SK-N-SH (cell line): ENCODE measurements at regions not wholly inside any gene's neighbourhood (a gene's known extent, or its start where the extent isn't known, plus 50 kb on each side); places are given as distances from the start of the nearest gene placed in this dataset.

Experiments used
- CTCF ChIA-PET: fragments of 300-600, 350-600 bp; formaldehyde crosslinking; extraction: SDS; loops from one replicate; lab custom pipeline; 2021; lab: Yijun Ruan, JAX
- POLR2A ChIA-PET: fragments of 350-600 bp; sonication (Branson Sonifier 250); formaldehyde crosslinking; extraction: SDS; loops from one replicate; lab custom pipeline; 2020; ENCODE audit warnings: antibody characterized with exemption, inconsistent platforms; lab: Yijun Ruan, JAX
- DNase-seq: peaks from one replicate; pipeline ENCODE4 v3.0.0; 2012
- H2AFZ ChIP-seq: fragments of 200-600 bp; sonication (generic); 2 replicates; pipeline ENCODE4 v1.8.1; 2016; ENCODE audit warnings: antibody characterized with exemption, mild to moderate bottlenecking, low read depth
- H3F3A ChIP-seq: fragments of 200-600 bp; sonication (generic); replicated peaks from 2 replicates; pipeline ENCODE3; 2016; ENCODE audit warnings: antibody characterized with exemption, mild to moderate bottlenecking; ENCODE audit not compliant: insufficient read depth
- H3K27ac ChIP-seq, 2 experiments: fragments of 200-500 bp in 1 of 2; fragments of 200-600 bp in 1 of 2; sonication (Bioruptor generic) in 1 of 2; sonication (generic), shearing (Covaris generic) in 1 of 2; 2 replicates each; pipeline versions ENCODE4 v1.5.1 to v1.6.1; 2014 to 2016; ENCODE audit warnings: low read depth in 2 of 2, inconsistent platforms in 1 of 2, low read length in 1 of 2, mild to moderate bottlenecking in 1 of 2, mixed read lengths in 1 of 2
- H3K27me3 ChIP-seq: fragments of 200-600 bp; sonication (generic), shearing (Covaris generic); 2 replicates; pipeline ENCODE4 v1.6.1; 2016; ENCODE audit warnings: mixed run types; ENCODE audit not compliant: insufficient read depth
- H3K36me3 ChIP-seq, 2 experiments: fragments of 200-500 bp in 1 of 2; fragments of 200-600 bp in 1 of 2; sonication (Bioruptor generic) in 1 of 2; sonication (generic) in 1 of 2; replicated peaks in 1 of 2; 2 replicates each; pipeline versions ENCODE3 to v1.5.1; 2014 to 2016; ENCODE audit warnings: low read length in 1 of 2, mild to moderate bottlenecking in 1 of 2; ENCODE audit not compliant: insufficient read depth in 2 of 2, control insufficient read depth in 1 of 2
- H3K4me1 ChIP-seq, 2 experiments: fragments of 200-500 bp in 1 of 2; fragments of 200-600 bp in 1 of 2; sonication (Bioruptor generic) in 1 of 2; sonication (generic), shearing (Covaris generic) in 1 of 2; 2 replicates each; pipeline versions ENCODE4 v1.5.1 to v1.6.1; 2014 to 2016; ENCODE audit warnings: low read depth in 1 of 2, low read length in 1 of 2, mixed run types in 1 of 2; ENCODE audit not compliant: insufficient read depth in 2 of 2, control insufficient read depth in 1 of 2
- H3K4me2 ChIP-seq: fragments of 200-600 bp; sonication (generic), shearing (Covaris generic); 2 replicates; pipeline ENCODE4 v1.6.1; 2017; ENCODE audit warnings: mixed run types
- H3K4me3 ChIP-seq, 2 experiments: fragments of 200-500 bp in 1 of 2; fragments of 200-600 bp in 1 of 2; sonication (Bioruptor generic) in 1 of 2; sonication (generic), shearing (Covaris generic) in 1 of 2; 2 replicates each; pipeline versions ENCODE4 v1.5.1 to v1.8.1; 2014 to 2016; ENCODE audit warnings: low read depth in 2 of 2, inconsistent platforms in 1 of 2, low read length in 1 of 2, mild to moderate bottlenecking in 1 of 2, mixed read lengths in 1 of 2, moderate library complexity in 1 of 2
- H3K79me2 ChIP-seq: fragments of 200-600 bp; sonication (generic); 2 replicates; pipeline ENCODE4 v1.8.1; 2017; ENCODE audit warnings: mild to moderate bottlenecking; ENCODE audit not compliant: insufficient read depth
- H3K9ac ChIP-seq: fragments of 200-600 bp; sonication (generic); 2 replicates; pipeline ENCODE4 v1.6.1; 2017; ENCODE audit warnings: mixed run types
- H3K9me2 ChIP-seq: fragments of 200-600 bp; sonication (generic); 2 replicates; pipeline ENCODE4 v1.6.1; 2017; ENCODE audit warnings: mixed run types
- H3K9me3 ChIP-seq: fragments of 200-600 bp; sonication (generic); 2 replicates; pipeline ENCODE4 v1.6.1; 2017; ENCODE audit warnings: mixed run types, mild to moderate bottlenecking, moderate library complexity
- H4K20me1 ChIP-seq: fragments of 200-600 bp; sonication (generic); 2 replicates; pipeline ENCODE4 v1.6.1; 2017; ENCODE audit warnings: mild to moderate bottlenecking, mixed run types; ENCODE audit not compliant: insufficient read depth
- CTCF ChIP-seq: fragments of 200-600 bp; sonication (generic); IDR thresholded peaks from 2 replicates; pipeline ENCODE4 v1.6.1; 2017; ENCODE audit warnings: antibody characterized with exemption, mild to moderate bottlenecking, moderate library complexity
- FOSL2 ChIP-seq: IDR thresholded peaks from 2 replicates; pipeline ENCODE4 v1.4.0; 2012; ENCODE audit warnings: low read depth, mild to moderate bottlenecking, moderate library complexity, borderline replicate concordance
- FOXJ3 ChIP-seq: sonication (generic); formaldehyde crosslinking; IDR thresholded peaks from 2 replicates; pipeline ENCODE4 v1.5.1; 2020; ENCODE audit warnings: mild to moderate bottlenecking, missing genetic modification reagents
- FOXM1 ChIP-seq: IDR thresholded peaks from 2 replicates; pipeline ENCODE4 v1.4.0; 2012; ENCODE audit warnings: low read depth, mild to moderate bottlenecking
- GABPA ChIP-seq: IDR thresholded peaks from 2 replicates; pipeline ENCODE4 v1.4.0; 2012; ENCODE audit warnings: low read depth, mild to moderate bottlenecking
- GATA2 ChIP-seq: sonication (generic); formaldehyde crosslinking; IDR thresholded peaks from 2 replicates; pipeline ENCODE4 v1.5.0; 2020; ENCODE audit warnings: mild to moderate bottlenecking, missing genetic modification reagents
- IRF3 ChIP-seq: fragments of 150-350 bp; IDR thresholded peaks from 2 replicates; pipeline ENCODE4 v1.6.1; 2016; ENCODE audit warnings: mild to moderate bottlenecking, low read depth, low read length
- MAX ChIP-seq: IDR thresholded peaks from 2 replicates; pipeline ENCODE4 v1.4.0; 2012; ENCODE audit warnings: low read depth
- MEF2A ChIP-seq: IDR thresholded peaks from 2 replicates; pipeline ENCODE4 v1.4.0; 2012; ENCODE audit warnings: low read depth, borderline replicate concordance
- NFIC ChIP-seq: IDR thresholded peaks from 2 replicates; pipeline ENCODE4 v1.4.0; 2012; ENCODE audit warnings: borderline replicate concordance
- NRF1 ChIP-seq: IDR thresholded peaks from 2 replicates; pipeline ENCODE4 v1.6.1; 2012; ENCODE audit warnings: low read depth, mild to moderate bottlenecking, low read length
- POLR2AphosphoS5 ChIP-seq: IDR thresholded peaks from 2 replicates; pipeline ENCODE4 v1.6.1; 2012; ENCODE audit warnings: low read depth, low read length
- RAD21 ChIP-seq: IDR thresholded peaks from 2 replicates; pipeline ENCODE4 v1.6.1; 2012; ENCODE audit warnings: mild to moderate bottlenecking, low read length
- RFX5 ChIP-seq: IDR thresholded peaks from 2 replicates; pipeline ENCODE4 v1.6.1; 2012; ENCODE audit warnings: mild to moderate bottlenecking, improper control_type of control experiment, low read length
- RXRA ChIP-seq: IDR thresholded peaks from 2 replicates; pipeline ENCODE4 v1.4.0; 2012; ENCODE audit warnings: low read depth, mild to moderate bottlenecking, borderline replicate concordance
- SIN3A ChIP-seq: IDR thresholded peaks from 2 replicates; pipeline ENCODE4 v1.6.1; 2012; ENCODE audit warnings: low read depth, mild to moderate bottlenecking, low read length, moderate library complexity, borderline replicate concordance
- TCF12 ChIP-seq: IDR thresholded peaks from 2 replicates; pipeline ENCODE4 v1.4.0; 2012
- USF2 ChIP-seq: fragments of 150-350 bp; IDR thresholded peaks from 2 replicates; pipeline ENCODE4 v1.6.1; 2017; ENCODE audit warnings: antibody characterized with exemption, low read length, low read depth, borderline replicate concordance
- WGBS: methylation state at CpG from one replicate; pipeline ENCODE4 v1.1.6; 2017; ENCODE audit warnings: low lambda C conversion rate; 5-methylcytosine and 5-hydroxymethylcytosine counted together

- Histone ChIP-seq H3K9me3 (no peaks in the 10 kb centered on the region), H3F3A (no peaks in the 10 kb centered on the region), H3K36me3 (no peaks in the 10 kb centered on the region), H3K27ac (no peak overlapping the region), H4K20me1 (no peaks in the 10 kb centered on the region), H3K79me2 (no peaks in the 10 kb centered on the region), H3K4me2 (no peak overlapping the region), H3K9ac (no peak overlapping the region), H3K4me3 (no peak overlapping the region), H3K27me3 (no peaks in the 10 kb centered on the region), H3K9me2 (no peaks in the 10 kb centered on the region), H2AFZ (no peak overlapping the region), H3K4me1 (peaks cover 0 to 15% of the 10 kb centered on the region in 2 experiments; a peak in 1 of 4 replicates)
- DNase-seq = no peak
- TF ChIP-seq POLR2AphosphoS5 (no peak), MAX (no peak), GATA2 (CRISPR knock-in tag) (no peak), NFIC (no peak), FOXJ3 (no peak), CTCF (no peak), RFX5 (no peak), FOXM1 (no peak), SIN3A (no peak), FOSL2 (no peak), NRF1 (no peak), TCF12 (no peak), USF2 (no peak), RXRA (no peak), RAD21 (no peak), GABPA (no peak), MEF2A (no peak), IRF3 (no peak)
- ChIA-PET POLR2A (no interaction called here), CTCF (interaction anchor here (1.5 kb wide), 1 partner anchor 628 kb away, joined by 4 read pairs; no protein-coding TSS in a partner anchor)
- WGBS = 47% methylated on average over 5 of the region's 9 CpGs
Observed at GRCh38 chr20:47991875-47992488, 206.7 kb upstream of the SULF2 start.
